Thyroid gland (tissue), 4 donors: ENCODE measurements at regions not wholly inside any gene's neighbourhood (a gene's known extent, or its start where the extent isn't known, plus 50 kb on each side); places are given as distances from the start of the nearest gene placed in this dataset.

Experiments
- DNase-seq, 2 donors: peaks; one replicate each; pipeline ENCODE4 v3.0.0-alpha.2; 2019
- H3K27ac ChIP-seq, 3 donors: fragments of 200-600 bp; sonication (generic); 1 replicate in 2 of 3; 2 replicates in 1 of 3; pipeline ENCODE4 v1.5.1; 2016 to 2019; ENCODE audit warnings: mild to moderate bottlenecking in 1 of 3, moderate library complexity in 1 of 3
- H3K27me3 ChIP-seq: fragments of 200-600 bp; sonication (generic); one replicate; pipeline ENCODE4 v1.5.1; 2019
- H3K36me3 ChIP-seq, 2 donors: fragments of 200-600 bp; sonication (generic); one replicate each; pipeline ENCODE4 v1.5.1; 2016 to 2019
- H3K4me1 ChIP-seq, 2 donors: fragments of 200-600 bp; sonication (generic); one replicate each; pipeline ENCODE4 v1.5.1; 2017 to 2019
- H3K4me3 ChIP-seq, 3 donors: fragments of 200-600 bp; sonication (generic); replicated peaks in 1 of 3; 1 replicate in 2 of 3; 2 replicates in 1 of 3; pipeline ENCODE4 v1.5.1; 2016; ENCODE audit warnings: mild to moderate bottlenecking in 1 of 3
- H3K9me3 ChIP-seq: fragments of 200-600 bp; sonication (generic); one replicate; pipeline ENCODE4 v1.5.1; 2017
- CTCF ChIP-seq, 6 experiments: fragments of 200-600 bp in 3 of 6; fragments of 450-650 bp in 3 of 6; sonication (generic) in 3 of 6; IDR thresholded peaks; one replicate each; pipeline ENCODE4 v1.5.1; 2016 to 2019; ENCODE audit warnings: antibody characterized with exemption in 6 of 6, mild to moderate bottlenecking in 2 of 6, inconsistent platforms in 1 of 6, moderate library complexity in 1 of 6
- POLR2A ChIP-seq, 2 donors: fragments of 450-650 bp; IDR thresholded peaks; one replicate each; pipeline ENCODE4 v1.6.1; 2017; ENCODE audit warnings: antibody characterized with exemption in 2 of 2, mild to moderate bottlenecking in 2 of 2, moderate library complexity in 1 of 2
- WGBS, 2 donors: methylation state at CpG; one replicate each; pipeline ENCODE4 v1.1.5; 2017; 5-methylcytosine and 5-hydroxymethylcytosine counted together
- intact Hi-C: fragments of 100-400 bp; cut with DNase I; formaldehyde crosslinking; loops from one replicate; pipeline ENCODE4 v1.15.1; 2023

GRCh38 chr2:120943403-120944034, 207.9 kb downstream of the GLI2 start:
- Histone ChIP-seq H3K4me3 (no peak overlapping the region), H3K36me3 (no peaks in the 10 kb centered on the region), H3K27ac (no peak overlapping the region), H3K4me1 (no peaks in the 10 kb centered on the region), H3K27me3 (no peaks in the 10 kb centered on the region), H3K9me3 (no peaks in the 10 kb centered on the region)
- WGBS, 2 donors = 89 to 91% methylated on average over 9 of the region's 9 CpGs
- intact Hi-C loops = no loop called here
- no peak for TF ChIP-seq CTCF (IDR thresholded peaks at IDR 0.05)
- no peak for TF ChIP-seq POLR2A (IDR thresholded peaks at IDR 0.05)
- no peak for DNase-seq

GRCh38 chr2:120944575-120944974, 208.9 kb downstream of the GLI2 start:
- WGBS, 2 donors = 75 to 89% methylated on average over 6 to 8 of the region's 8 CpGs
- Histone ChIP-seq H3K27me3 (no peaks in the 10 kb centered on the region), H3K36me3 (no peaks in the 10 kb centered on the region), H3K27ac (no peak overlapping the region), H3K4me1 (no peaks in the 10 kb centered on the region), H3K4me3 (no peak overlapping the region), H3K9me3 (no peaks in the 10 kb centered on the region)
- TF ChIP-seq CTCF (IDR thresholded peaks at IDR 0.05) = no peak
- no peak for TF ChIP-seq POLR2A (IDR thresholded peaks at IDR 0.05)
- no peak for DNase-seq
- intact Hi-C loops = no loop called here

GRCh38 chr2:120945091-120945490, 209.4 kb downstream of the GLI2 start:
- WGBS, 2 donors = 72 to 76% methylated on average over 8 to 10 of the region's 10 CpGs
- Histone ChIP-seq H3K4me1 (no peaks in the 10 kb centered on the region), H3K36me3 (no peaks in the 10 kb centered on the region), H3K27me3 (no peaks in the 10 kb centered on the region), H3K4me3 (no peak overlapping the region), H3K27ac (no peak overlapping the region), H3K9me3 (no peaks in the 10 kb centered on the region)
- no peak for DNase-seq
- intact Hi-C loops = no loop called here
- TF ChIP-seq POLR2A (IDR thresholded peaks at IDR 0.05) (no peak), CTCF (IDR thresholded peaks at IDR 0.05) (no peak)

- intact Hi-C loops = no loop called here
- Histone ChIP-seq H3K9me3 (no peaks in the 10 kb centered on the region), H3K36me3 (no peaks in the 10 kb centered on the region), H3K4me3 (no peak overlapping the region), H3K27ac (no peak overlapping the region), H3K27me3 (no peaks in the 10 kb centered on the region), H3K4me1 (no peaks in the 10 kb centered on the region)
- WGBS, 2 donors = 97 to 100% methylated on average over 4 of the region's 4 CpGs
- no peak for DNase-seq
- TF ChIP-seq POLR2A (IDR thresholded peaks at IDR 0.05) (no peak), CTCF (IDR thresholded peaks at IDR 0.05) (no peak)
Observed at GRCh38 chr2:120945832-120946499, 210.3 kb downstream of the GLI2 start.

DNA sequence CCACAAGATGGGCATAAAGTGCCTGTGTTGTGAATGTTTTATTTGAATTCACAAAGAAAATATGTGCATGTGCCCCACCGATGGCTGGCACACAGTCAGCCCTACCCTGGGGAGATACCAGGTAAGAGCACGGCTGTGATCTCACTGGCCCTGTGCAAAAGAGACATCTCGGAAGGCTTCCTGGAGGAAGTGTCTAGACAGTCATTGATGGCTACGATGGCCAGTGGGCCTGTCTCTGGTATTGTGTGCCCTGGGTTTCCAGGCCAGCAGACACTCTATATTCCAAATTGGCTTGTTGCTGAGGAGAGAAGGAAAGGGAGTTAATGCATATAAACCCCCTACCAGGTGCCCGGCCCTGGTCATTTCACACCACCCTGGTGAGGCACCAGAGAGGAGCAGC, 211.7 kb downstream of the GLI2 start:
- Histone ChIP-seq H3K27me3 (no peaks in the 10 kb centered on the region), H3K36me3 (no peaks in the 10 kb centered on the region), H3K4me1 (no peaks in the 10 kb centered on the region), H3K4me3 (no peak overlapping the region), H3K9me3 (no peaks in the 10 kb centered on the region), H3K27ac (no peak overlapping the region)
- TF ChIP-seq CTCF (IDR thresholded peaks at IDR 0.05) = no peak
- TF ChIP-seq POLR2A (IDR thresholded peaks at IDR 0.05) = no peak
- DNase-seq = no peak
- 90 to 97% methylated on average over 5 of the region's 5 CpGs for WGBS, 2 donors
- intact Hi-C loops = no loop called here
